SK-N-SH treated with all-trans-retinoic acid at 6 μM for 48 hours (cell line): ENCODE measurements at regions not wholly inside any gene's neighbourhood (a gene's known extent, or its start where the extent isn't known, plus 50 kb on each side); places are given as distances from the start of the nearest gene placed in this dataset.

ENCODE experiments used
- ATAC-seq: fragments of 200-7000 bp; cut with Tn5 transposase; 3 replicates; pipeline ENCODE4 v1.9.1; 2020; ENCODE audit warnings: mild to moderate bottlenecking, moderate library complexity
- ARNTL ChIP-seq: fragments of 450-650 bp; formaldehyde crosslinking; IDR thresholded peaks from 2 replicates; pipeline ENCODE4 v1.5.0; 2020; ENCODE audit warnings: low read depth, mild to moderate bottlenecking, moderate library complexity, borderline replicate concordance
- BACH2 ChIP-seq: fragments of 250-450 bp; sonication (Bioruptor Pico); IDR thresholded peaks from 2 replicates; pipeline ENCODE4 v1.9.0; 2021; ENCODE audit warnings: mild to moderate bottlenecking, borderline replicate concordance
- CSDC2 ChIP-seq: fragments of 250-450 bp; sonication (Bioruptor Pico); IDR thresholded peaks from 2 replicates; pipeline ENCODE4 v1.5.0; 2020; ENCODE audit warnings: mild to moderate bottlenecking, moderate library complexity
- CSRNP3 ChIP-seq: fragments of 250-450 bp; sonication (Bioruptor Pico); IDR thresholded peaks from 2 replicates; pipeline ENCODE4 v1.5.1; 2021; ENCODE audit warnings: mild to moderate bottlenecking, moderate library complexity
- ESRRG ChIP-seq: fragments of 250-450 bp; sonication (Bioruptor Pico); IDR thresholded peaks from 2 replicates; pipeline ENCODE4 v1.6.1; 2021; ENCODE audit warnings: mild to moderate bottlenecking
- GLIS3 ChIP-seq: fragments of 250-450 bp; sonication (Bioruptor Pico); IDR thresholded peaks from 2 replicates; pipeline ENCODE4 v1.5.0; 2020; ENCODE audit warnings: mild to moderate bottlenecking, moderate library complexity
- ISL1 ChIP-seq: fragments of 250-450 bp; sonication (Bioruptor Pico); IDR thresholded peaks from 2 replicates; pipeline ENCODE4 v2.1.2; 2022; ENCODE audit warnings: mild to moderate bottlenecking, moderate library complexity
- OSR1 ChIP-seq: fragments of 250-450 bp; sonication (Bioruptor Pico); IDR thresholded peaks from 2 replicates; pipeline ENCODE4 v1.8.0; 2022; ENCODE audit warnings: moderate library complexity, mild to moderate bottlenecking, inconsistent platforms
- PPARA ChIP-seq: fragments of 250-450 bp; sonication (Bioruptor Pico); IDR thresholded peaks from 2 replicates; pipeline ENCODE4 v1.5.0; 2020; ENCODE audit warnings: mild to moderate bottlenecking, borderline replicate concordance
- RARB ChIP-seq: fragments of 250-450 bp; sonication (Bioruptor Pico); IDR thresholded peaks from 2 replicates; pipeline ENCODE4 v1.8.0; 2021; ENCODE audit warnings: mild to moderate bottlenecking, moderate library complexity
- SNAI2 ChIP-seq: fragments of 250-450 bp; sonication (Bioruptor Pico); IDR thresholded peaks from 2 replicates; pipeline ENCODE4 v1.5.0; 2020; ENCODE audit warnings: mild to moderate bottlenecking, moderate library complexity
- TCF4 ChIP-seq: fragments of 250-450 bp; sonication (Bioruptor Pico); IDR thresholded peaks from 2 replicates; pipeline ENCODE4 v1.8.0; 2021; ENCODE audit warnings: mild to moderate bottlenecking, moderate library complexity, borderline replicate concordance
- TOX ChIP-seq: fragments of 250-450 bp; sonication (Bioruptor Pico); IDR thresholded peaks from 2 replicates; pipeline ENCODE4 v1.8.0; 2021; ENCODE audit warnings: mild to moderate bottlenecking, moderate library complexity, borderline replicate concordance
- TSHZ2 ChIP-seq: fragments of 250-450 bp; sonication (Bioruptor Pico); IDR thresholded peaks from 2 replicates; pipeline ENCODE4 v1.5.0; 2020; ENCODE audit warnings: mild to moderate bottlenecking, moderate library complexity
- ZFP3 ChIP-seq: fragments of 250-450 bp; sonication (Bioruptor Pico); IDR thresholded peaks from 2 replicates; pipeline ENCODE4 v1.5.0; 2020; ENCODE audit warnings: mild to moderate bottlenecking, moderate library complexity
- ZFP30 ChIP-seq: fragments of 450-650 bp; formaldehyde crosslinking; IDR thresholded peaks from 2 replicates; pipeline ENCODE4 v1.5.0; 2022; ENCODE audit warnings: mild to moderate bottlenecking, moderate library complexity
- ZNF565 ChIP-seq: fragments of 450-650 bp; formaldehyde crosslinking; conservative IDR thresholded peaks from 2 replicates; pipeline ENCODE4 v1.5.0; 2020; ENCODE audit warnings: low read depth, mild to moderate bottlenecking, moderate library complexity
- ZNF70 ChIP-seq: fragments of 450-650 bp; formaldehyde crosslinking; IDR thresholded peaks from 2 replicates; pipeline ENCODE4 v1.5.0; 2020; ENCODE audit warnings: mild to moderate bottlenecking, moderate library complexity
- ZNF8 ChIP-seq: fragments of 450-650 bp; formaldehyde crosslinking; IDR thresholded peaks from 2 replicates; pipeline ENCODE4 v1.5.0; 2020; ENCODE audit warnings: mild to moderate bottlenecking, moderate library complexity
- TF ChIP-seq, protein P1 (sequence below): fragments of 250-450 bp; sonication (Bioruptor Pico); IDR thresholded peaks from 2 replicates; pipeline ENCODE4 v1.8.0; 2020; ENCODE audit warnings: mild to moderate bottlenecking, moderate library complexity, borderline replicate concordance

GRCh38 chr15:72991026-72991425 lies 61.2 kb upstream of the NEO1 start:
- no peak for TF ChIP-seq ZFP30
- TF ChIP-seq, all 23 proteins: peak for 0
- ATAC-seq: no peak

DNA sequence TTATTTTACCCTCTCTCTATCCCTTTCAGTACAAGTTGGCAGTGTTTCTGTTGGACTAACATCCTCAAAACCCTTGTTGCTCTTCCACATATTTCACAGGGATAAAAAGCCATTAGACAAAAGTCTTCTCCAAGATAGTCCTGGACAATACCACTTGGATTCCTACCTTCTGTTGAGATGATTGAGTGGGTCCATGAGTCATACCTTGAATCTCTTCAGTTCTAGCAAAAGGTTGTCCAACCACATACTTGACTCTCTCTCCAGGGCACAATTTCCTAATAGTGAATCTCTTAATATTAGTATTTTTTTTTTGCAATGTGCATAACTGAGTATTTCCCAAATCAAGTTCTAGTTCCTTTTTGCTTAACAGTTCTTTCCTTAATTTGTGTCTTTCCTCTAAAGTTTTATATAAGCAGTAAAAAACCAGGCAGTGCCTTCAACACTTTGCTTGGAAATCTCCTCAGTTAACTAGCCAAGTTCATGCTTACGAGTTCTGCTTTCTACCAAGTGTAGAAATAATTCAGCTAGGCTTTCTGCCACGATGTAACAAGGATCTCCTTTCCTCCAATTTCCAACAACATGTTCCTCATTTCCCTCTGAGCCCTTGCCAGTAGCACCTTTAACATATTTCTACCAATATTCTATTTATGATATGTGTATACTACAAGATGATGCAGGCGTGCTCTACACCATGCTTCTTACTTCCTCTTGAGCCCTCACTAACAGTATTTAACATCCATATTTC lies 68.3 kb upstream of the NEO1 start:
- TF ChIP-seq CSRNP3 (no peak), ISL1 (CRISPR knock-in tag) (no peak)
- no peak for ATAC-seq

DNA sequence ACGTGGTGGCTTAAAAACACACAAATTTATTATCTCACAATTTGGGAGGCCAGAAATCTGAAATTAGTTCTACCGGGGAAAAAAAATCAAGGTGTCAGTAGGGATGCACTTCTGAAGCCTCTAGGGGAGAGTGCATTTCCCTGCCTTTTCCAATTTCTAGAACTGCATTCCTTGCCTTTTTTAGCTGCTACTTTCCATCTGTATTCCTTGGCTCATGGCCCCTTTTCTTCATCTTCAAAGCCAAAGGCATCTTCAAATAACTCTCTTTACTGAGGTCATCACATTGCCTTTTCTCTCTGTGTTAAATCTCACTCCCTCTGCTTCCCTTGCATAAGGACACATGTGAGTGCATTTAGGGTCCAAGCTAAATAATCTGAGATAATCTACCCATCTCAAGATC lies 69.5 kb upstream of the NEO1 start:
- no peak for ATAC-seq
- TF ChIP-seq CSDC2 (CRISPR knock-in tag) (no peak), TCF4 (no peak), PPARA (CRISPR knock-in tag) (no peak), GLIS3 (CRISPR knock-in tag) (no peak), ZNF70 (no peak), RARB (CRISPR knock-in tag) (no peak), SNAI2 (no peak), BACH2 (no peak), ZNF565 (CRISPR knock-in tag) (no peak), CSRNP3 (no peak), ARNTL (CRISPR knock-in tag) (no peak), ISL1 (CRISPR knock-in tag) (no peak), TOX (CRISPR knock-in tag) (no peak), ZNF8 (CRISPR knock-in tag) (no peak), ESRRG (CRISPR knock-in tag) (no peak), OSR1 (CRISPR knock-in tag) (no peak)
- TF ChIP-seq, protein P1, sequence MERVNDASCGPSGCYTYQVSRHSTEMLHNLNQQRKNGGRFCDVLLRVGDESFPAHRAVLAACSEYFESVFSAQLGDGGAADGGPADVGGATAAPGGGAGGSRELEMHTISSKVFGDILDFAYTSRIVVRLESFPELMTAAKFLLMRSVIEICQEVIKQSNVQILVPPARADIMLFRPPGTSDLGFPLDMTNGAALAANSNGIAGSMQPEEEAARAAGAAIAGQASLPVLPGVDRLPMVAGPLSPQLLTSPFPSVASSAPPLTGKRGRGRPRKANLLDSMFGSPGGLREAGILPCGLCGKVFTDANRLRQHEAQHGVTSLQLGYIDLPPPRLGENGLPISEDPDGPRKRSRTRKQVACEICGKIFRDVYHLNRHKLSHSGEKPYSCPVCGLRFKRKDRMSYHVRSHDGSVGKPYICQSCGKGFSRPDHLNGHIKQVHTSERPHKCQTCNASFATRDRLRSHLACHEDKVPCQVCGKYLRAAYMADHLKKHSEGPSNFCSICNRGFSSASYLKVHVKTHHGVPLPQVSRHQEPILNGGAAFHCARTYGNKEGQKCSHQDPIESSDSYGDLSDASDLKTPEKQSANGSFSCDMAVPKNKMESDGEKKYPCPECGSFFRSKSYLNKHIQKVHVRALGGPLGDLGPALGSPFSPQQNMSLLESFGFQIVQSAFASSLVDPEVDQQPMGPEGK: no peak

- no peak for ATAC-seq
- no peak for TF ChIP-seq OSR1 (CRISPR knock-in tag)
- TF ChIP-seq TCF4: no peak
- no peak for TF ChIP-seq ISL1 (CRISPR knock-in tag)
- no peak for TF ChIP-seq ESRRG (CRISPR knock-in tag)
- no peak for TF ChIP-seq ARNTL (CRISPR knock-in tag)
Measured at GRCh38 chr15:72980661-72981060, 71.6 kb upstream of the NEO1 start.

GRCh38 chr15:72979791-72980190 lies 72.5 kb upstream of the NEO1 start:
- TF ChIP-seq RARB (CRISPR knock-in tag): no peak
- TF ChIP-seq ZNF8 (CRISPR knock-in tag): no peak
- no peak for TF ChIP-seq OSR1 (CRISPR knock-in tag)
- no peak for TF ChIP-seq ZFP3 (CRISPR knock-in tag)
- no peak for TF ChIP-seq CSDC2 (CRISPR knock-in tag)
- TF ChIP-seq, protein P1: no peak
- no peak for TF ChIP-seq SNAI2
- no peak for TF ChIP-seq ZFP30
- no peak for ATAC-seq

DNA sequence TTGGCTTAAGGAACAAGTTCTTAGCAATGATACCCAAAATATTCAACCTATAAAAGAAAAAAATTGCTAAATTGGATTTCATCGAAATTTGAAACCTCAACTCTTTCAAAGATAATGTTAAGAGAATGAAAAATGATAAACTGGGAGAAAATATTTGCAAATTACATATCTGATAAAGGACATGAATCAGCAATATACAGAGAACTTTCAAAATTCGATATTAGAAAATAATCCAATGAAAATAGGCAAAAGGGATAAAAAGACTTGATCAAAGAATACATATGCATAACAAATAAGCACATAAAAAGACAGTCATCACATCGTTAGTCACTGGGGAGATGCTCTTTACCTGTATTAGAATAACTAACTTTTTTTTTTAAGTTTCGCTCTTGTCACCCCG lies 73.0 kb upstream of the NEO1 start:
- no peak for ATAC-seq
- TF ChIP-seq CSRNP3 (no peak), ISL1 (CRISPR knock-in tag) (no peak), ZFP30 (no peak), ESRRG (CRISPR knock-in tag) (no peak), TSHZ2 (CRISPR knock-in tag) (no peak), ZNF70 (no peak), BACH2 (no peak)
